Loucy (cell line): ENCODE measurements at regions not wholly inside any gene's neighbourhood (a gene's known extent, or its start where the extent isn't known, plus 50 kb on each side); places are given as distances from the start of the nearest gene placed in this dataset.

Experiments
- H2AFZ ChIP-seq: fragments of 200-600 bp; sonication (generic); 2 replicates; pipeline ENCODE4 v1.6.0; 2016; ENCODE audit warnings: antibody characterized with exemption, mild to moderate bottlenecking, low read length, moderate library complexity
- H3F3A ChIP-seq: fragments of 200-600 bp; 2 replicates; pipeline ENCODE4 v1.6.0; 2016; ENCODE audit warnings: antibody characterized with exemption, low read depth, mild to moderate bottlenecking
- H3K27me3 ChIP-seq: fragments of 200-600 bp; sonication (generic); 2 replicates; pipeline ENCODE4 v1.6.1; 2014; ENCODE audit warnings: low read length, mild to moderate bottlenecking; ENCODE audit not compliant: insufficient read depth, poor library complexity, severe bottlenecking
- H3K36me3 ChIP-seq: fragments of 200-600 bp; sonication (generic); 2 replicates; pipeline ENCODE4 v1.6.1; 2016; ENCODE audit warnings: low read length; ENCODE audit not compliant: insufficient read depth
- H3K4me1 ChIP-seq: fragments of 200-600 bp; sonication (generic); 2 replicates; pipeline ENCODE4 v1.5.1; 2014; ENCODE audit warnings: low read length, mild to moderate bottlenecking; ENCODE audit not compliant: insufficient read depth, poor library complexity, severe bottlenecking
- H3K4me2 ChIP-seq: fragments of 200-600 bp; sonication (generic); 2 replicates; pipeline ENCODE4 v1.6.0; 2014; ENCODE audit warnings: antibody characterized with exemption, low read length, low read depth, mild to moderate bottlenecking; ENCODE audit not compliant: poor library complexity, severe bottlenecking
- H3K4me3 ChIP-seq: fragments of 200-600 bp; sonication (generic); 2 replicates; pipeline ENCODE4 v1.5.1; 2014; ENCODE audit warnings: low read length, mild to moderate bottlenecking, mixed read lengths; ENCODE audit not compliant: poor library complexity, severe bottlenecking
- H3K79me2 ChIP-seq: fragments of 200-600 bp; sonication (generic); 2 replicates; pipeline ENCODE4 v1.6.1; 2014; ENCODE audit warnings: low read length; ENCODE audit not compliant: insufficient read depth
- H3K9ac ChIP-seq: fragments of 200-600 bp; sonication (generic); 2 replicates; pipeline ENCODE4 v1.6.0; 2014; ENCODE audit warnings: mild to moderate bottlenecking, low read depth, low read length, moderate library complexity; ENCODE audit not compliant: poor library complexity, severe bottlenecking
- H3K9me2 ChIP-seq: fragments of 200-600 bp; sonication (generic); replicated peaks from 2 replicates; pipeline ENCODE4 v1.6.1; 2016; ENCODE audit warnings: low read depth, low read length, mixed read lengths
- H3K9me3 ChIP-seq: fragments of 200-600 bp; sonication (generic); 2 replicates; pipeline ENCODE4 v1.6.1; 2014; ENCODE audit warnings: mild to moderate bottlenecking, antibody characterized with exemption, low read length, low read depth; ENCODE audit not compliant: insufficient read depth
- H4K20me1 ChIP-seq: fragments of 200-600 bp; sonication (generic); 2 replicates; pipeline ENCODE4 v1.6.0; 2014; ENCODE audit warnings: antibody characterized with exemption, low read length, mild to moderate bottlenecking; ENCODE audit not compliant: insufficient read depth, poor library complexity, severe bottlenecking
- CTCF ChIP-seq: fragments of 200-600 bp; sonication (generic); conservative IDR thresholded peaks from 2 replicates; pipeline ENCODE4 v1.5.1; 2014; ENCODE audit warnings: mild to moderate bottlenecking, antibody characterized with exemption, low read length
- EZH2phosphoT487 ChIP-seq: fragments of 200-600 bp; IDR thresholded peaks from 2 replicates; pipeline ENCODE4 v1.6.1; 2018; ENCODE audit warnings: antibody characterized with exemption, mild to moderate bottlenecking, moderate library complexity, borderline replicate concordance

GRCh38 chr3:46104706-46105105 is 77.4 kb upstream of the XCR1 start:
- Histone ChIP-seq H3K4me1 (peaks cover 39% of the 10 kb centered on the region), H3K9me3 (no peaks in the 10 kb centered on the region), H3K4me3 (no peak overlapping the region), H3K27me3 (no peaks in the 10 kb centered on the region), H2AFZ (peak overlapping the region; percentile 37; the same call in 1 of the 2 replicates), H3K79me2 (no peaks in the 10 kb centered on the region), H3K9ac (no peak overlapping the region), H3F3A (no peaks in the 10 kb centered on the region), H3K9me2 (no peaks in the 10 kb centered on the region), H3K36me3 (no peaks in the 10 kb centered on the region), H4K20me1 (no peaks in the 10 kb centered on the region), H3K4me2 (no peak overlapping the region)
- no peak for TF ChIP-seq CTCF
- no peak for TF ChIP-seq EZH2phosphoT487

DNA sequence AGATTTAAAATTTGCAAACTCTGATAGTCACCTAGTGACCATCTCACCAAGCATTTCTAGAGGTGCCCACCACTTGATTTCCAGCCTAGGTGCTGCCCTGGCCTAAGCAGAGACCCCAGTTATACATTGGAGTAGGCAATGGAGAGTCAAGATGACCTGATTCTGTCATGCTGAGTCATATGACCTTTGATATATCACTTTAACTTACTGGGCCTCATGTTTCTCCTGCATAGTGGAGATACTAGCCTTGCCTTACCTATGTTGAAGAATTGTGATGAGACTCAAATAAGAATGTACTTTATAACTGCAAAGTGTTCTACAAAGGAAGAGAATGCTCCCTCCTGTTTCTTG is 75.5 kb upstream of the XCR1 start:
- H3K79me2 ChIP-seq: no peaks in the 10 kb centered on the region
- 0 out of 2 replicates have a peak overlapping the region, but pooled peaks have one; percentile 55 for H2AFZ ChIP-seq
- peaks cover 41% of the 10 kb centered on the region for H3K4me1 ChIP-seq
- H3K27me3 ChIP-seq: no peaks in the 10 kb centered on the region
- no peak overlapping the region for H3K9ac ChIP-seq
- H3K4me3 ChIP-seq: no peak overlapping the region
- H3K9me2 ChIP-seq: no peaks in the 10 kb centered on the region
- H4K20me1 ChIP-seq: no peaks in the 10 kb centered on the region
- H3K9me3 ChIP-seq: no peaks in the 10 kb centered on the region
- H3F3A ChIP-seq: peaks cover 10% of the 10 kb centered on the region; the same call in 1 of the 2 replicates
- TF ChIP-seq CTCF: no peak
- TF ChIP-seq EZH2phosphoT487: no peak
- H3K36me3 ChIP-seq: no peaks in the 10 kb centered on the region
- H3K4me2 ChIP-seq: peak overlapping the region; percentile 42

DNA sequence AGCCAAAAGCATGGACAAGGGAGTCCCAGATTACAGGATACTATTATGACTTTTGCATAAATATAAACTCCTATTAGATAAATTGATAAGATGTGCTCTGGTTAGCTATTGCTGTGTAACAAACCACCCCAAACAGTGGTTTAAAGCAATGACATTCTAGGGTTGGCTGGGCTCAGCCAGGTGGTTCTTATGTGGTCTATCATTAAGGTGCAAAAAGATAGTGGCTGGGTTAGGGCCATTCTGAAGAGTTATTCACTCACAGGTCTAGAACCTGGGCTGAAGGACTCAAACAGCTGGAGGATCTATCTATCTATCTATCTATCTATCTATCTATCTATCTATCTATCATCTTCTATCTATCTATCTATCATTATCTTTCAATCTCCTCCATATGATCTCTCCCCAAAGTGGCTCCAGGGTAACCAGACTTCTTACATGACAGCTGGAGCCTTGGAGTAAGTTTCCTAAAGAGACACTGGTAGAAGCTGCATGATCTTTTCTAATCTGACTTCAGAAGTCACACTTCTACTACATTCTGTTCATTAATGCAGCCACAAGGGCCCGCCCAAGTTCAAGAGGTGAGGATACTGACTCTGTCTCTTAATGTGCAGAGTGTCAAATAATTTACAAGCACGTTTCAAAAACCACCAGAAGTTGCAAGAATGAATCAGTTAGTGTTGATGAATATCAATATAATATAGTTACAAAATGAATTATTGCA is 74.9 kb upstream of the XCR1 start:
- Histone ChIP-seq H3K27me3 (no peaks in the 10 kb centered on the region), H3K9me3 (no peaks in the 10 kb centered on the region), H3K36me3 (no peaks in the 10 kb centered on the region), H3K9ac (no peak overlapping the region), H3K4me1 (peaks cover 46% of the 10 kb centered on the region), H2AFZ (no peak overlapping the region), H4K20me1 (no peaks in the 10 kb centered on the region), H3K9me2 (no peaks in the 10 kb centered on the region), H3K4me3 (no peak overlapping the region), H3K79me2 (no peaks in the 10 kb centered on the region), H3K4me2 (peak overlapping the region; percentile 42), H3F3A (peaks cover 10% of the 10 kb centered on the region; the same call in 1 of the 2 replicates)
- TF ChIP-seq CTCF (peak; percentile 51), EZH2phosphoT487 (no peak)
